ENCODE measurements at regions not wholly inside any gene's neighbourhood (a gene's known extent, or its start where the extent isn't known, plus 50 kb on each side); places are given as distances from the start of the nearest gene placed in this dataset.

DNA sequence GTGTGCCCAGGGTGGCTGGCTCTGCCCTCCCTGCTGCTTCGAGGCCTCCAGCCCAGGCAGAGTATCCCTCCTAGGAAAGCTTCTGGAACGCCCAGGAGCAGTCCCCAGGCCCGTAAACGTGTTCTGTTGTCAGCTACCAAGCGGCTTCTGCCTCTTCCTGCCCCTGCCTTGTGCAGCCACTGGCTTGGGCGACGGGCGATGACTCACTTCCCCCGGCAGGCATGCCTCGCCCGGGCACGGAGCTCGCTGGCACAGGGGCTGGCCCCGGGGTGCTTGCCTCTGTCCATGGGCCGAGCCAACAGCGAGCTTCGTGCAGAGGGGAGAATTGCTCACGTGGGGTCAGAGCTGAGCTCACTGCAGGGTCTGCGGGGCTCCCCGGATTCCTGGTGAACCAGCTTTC, 86.7 kb upstream of the THBS2 start:
- Histone ChIP-seq H3K4me3 (no peak overlapping the region), H3K27ac (no peak overlapping the region), H3K36me3 (no peaks in the 10 kb centered on the region), H3K27me3 (replicated peaks) (no peaks in the 10 kb centered on the region), H3K9me3 (replicated peaks) (no peaks in the 10 kb centered on the region), H3K4me1 (replicated peaks) (0 out of 2 replicates have a peak, but pooled peaks cover 4% of the 10 kb centered on the region)
- DNase-seq (ENCODE audit: low read depth in 1 of 2, low spot score in 2 of 2) = no peak

DNA sequence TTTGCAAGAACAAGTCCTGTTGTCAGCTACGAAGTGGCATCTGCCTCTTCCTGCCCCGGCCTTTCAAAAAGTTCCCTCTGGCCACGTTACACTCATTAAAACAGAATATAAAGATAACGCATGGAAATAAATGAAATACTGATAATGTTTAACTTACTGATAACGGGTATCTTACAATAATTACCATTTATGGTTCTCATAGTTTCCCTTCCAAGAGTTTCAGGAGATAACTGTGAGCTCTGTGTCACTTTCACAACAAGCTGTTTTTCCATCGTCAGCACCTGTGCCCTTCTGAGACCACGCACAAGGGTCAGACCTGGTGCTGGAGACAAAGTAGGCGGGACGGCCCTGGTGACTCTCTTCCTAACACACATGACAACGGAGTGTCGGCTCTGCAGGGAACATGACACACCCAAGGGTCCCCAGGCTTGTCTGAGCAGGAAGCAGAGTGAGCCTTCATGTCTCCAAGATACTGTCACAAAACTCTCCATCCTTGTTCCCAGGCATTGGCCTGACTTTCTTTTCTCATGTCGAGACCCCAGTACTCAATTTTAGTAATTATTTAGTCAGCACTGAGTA, 86.2 kb upstream of the THBS2 start:
- no peaks in the 10 kb centered on the region for H3K27me3 ChIP-seq (replicated peaks)
- H3K4me1 ChIP-seq (replicated peaks) = 0 out of 2 replicates have a peak, but pooled peaks cover 4% of the 10 kb centered on the region
- no peak for DNase-seq (ENCODE audit: low read depth in 1 of 2, low spot score in 2 of 2)
- H3K4me3 ChIP-seq = no peak overlapping the region
- no peaks in the 10 kb centered on the region for H3K36me3 ChIP-seq
- H3K9me3 ChIP-seq (replicated peaks) = no peaks in the 10 kb centered on the region
- H3K27ac ChIP-seq = no peak overlapping the region

DNA sequence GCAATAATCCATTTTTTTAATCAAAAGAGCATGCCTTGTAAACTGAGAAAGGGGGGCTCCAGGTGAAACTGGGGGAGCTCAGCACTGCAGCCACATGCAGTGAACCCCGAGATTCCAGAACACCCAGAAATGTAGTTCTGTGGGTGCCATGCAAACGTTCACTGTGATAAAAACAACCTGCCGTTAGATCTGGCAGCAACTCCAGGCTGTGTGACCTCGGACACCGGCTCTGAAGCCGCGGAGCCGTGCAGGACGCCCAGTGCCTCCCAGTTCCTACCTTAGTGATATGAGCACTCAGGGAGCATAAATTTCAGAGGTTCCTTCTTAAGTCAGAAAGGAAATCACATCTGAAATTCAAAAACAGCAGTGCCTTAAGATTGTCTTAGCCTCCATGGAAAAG, 85.4 kb upstream of the THBS2 start:
- Histone ChIP-seq H3K9me3 (replicated peaks) (no peaks in the 10 kb centered on the region), H3K27me3 (replicated peaks) (no peaks in the 10 kb centered on the region), H3K36me3 (no peaks in the 10 kb centered on the region), H3K4me3 (no peak overlapping the region), H3K27ac (no peak overlapping the region), H3K4me1 (replicated peaks) (0 out of 2 replicates have a peak, but pooled peaks cover 4% of the 10 kb centered on the region)
- DNase-seq (ENCODE audit: low read depth in 1 of 2, low spot score in 2 of 2) = no peak

DNA sequence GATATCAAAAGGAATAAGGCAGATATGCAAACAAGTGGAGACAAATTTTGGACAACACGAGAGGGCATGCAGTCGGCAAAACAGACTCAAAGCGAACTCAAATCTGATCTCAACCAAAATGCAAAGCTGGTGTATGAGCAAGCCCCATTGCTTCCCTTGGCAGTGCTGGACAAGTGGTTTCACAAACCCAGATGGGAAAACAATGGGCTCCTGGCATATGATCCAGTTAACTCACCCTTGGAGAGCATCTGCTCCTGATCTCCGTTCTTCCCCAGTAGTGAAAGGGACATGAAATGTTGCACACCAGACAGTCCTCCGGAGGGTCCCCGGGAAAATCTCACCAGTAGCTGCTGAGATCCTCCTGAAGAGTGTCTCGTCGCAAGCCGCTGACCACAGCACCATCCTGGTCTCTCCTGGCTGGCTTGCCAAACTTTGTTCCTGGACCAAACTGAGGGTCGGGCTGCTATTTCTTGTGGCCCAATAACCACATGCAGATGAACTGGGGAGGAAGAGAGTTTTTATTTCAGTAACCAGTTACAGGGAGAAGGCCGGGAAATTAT, 84.3 kb upstream of the THBS2 start:
- Histone ChIP-seq H3K27ac (no peak overlapping the region), H3K4me3 (no peak overlapping the region), H3K4me1 (replicated peaks) (0 out of 2 replicates have a peak, but pooled peaks cover 4% of the 10 kb centered on the region), H3K36me3 (no peaks in the 10 kb centered on the region), H3K27me3 (replicated peaks) (no peaks in the 10 kb centered on the region), H3K9me3 (replicated peaks) (no peaks in the 10 kb centered on the region)
- no peak for DNase-seq (ENCODE audit: low read depth in 1 of 2, low spot score in 2 of 2)

DNA sequence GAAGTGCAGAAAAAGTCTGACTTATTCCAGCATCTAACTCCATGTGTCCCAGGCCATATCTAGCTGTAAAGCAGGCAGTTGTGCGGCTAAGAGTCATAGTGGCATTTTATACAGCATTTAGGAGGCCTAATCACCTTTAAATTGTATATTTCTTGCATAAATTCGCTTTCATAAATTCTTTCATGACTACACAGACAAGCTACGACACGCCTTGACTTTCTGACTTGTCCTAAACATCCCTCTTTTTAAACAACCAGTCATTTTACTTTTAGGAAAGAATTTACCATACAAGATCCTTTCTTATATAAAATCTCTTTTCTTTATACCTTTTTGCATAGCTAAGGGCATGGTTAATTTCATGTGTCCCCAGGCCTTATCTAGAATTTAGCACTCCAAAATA, 81.7 kb upstream of the THBS2 start:
- Histone ChIP-seq H3K27ac (no peak overlapping the region), H3K27me3 (replicated peaks) (no peaks in the 10 kb centered on the region), H3K4me1 (replicated peaks) (0 out of 2 replicates have a peak, but pooled peaks cover 3% of the 10 kb centered on the region), H3K36me3 (no peaks in the 10 kb centered on the region), H3K4me3 (no peak overlapping the region), H3K9me3 (replicated peaks) (no peaks in the 10 kb centered on the region)
- DNase-seq (ENCODE audit: low read depth in 1 of 2, low spot score in 2 of 2) = no peak

DNA sequence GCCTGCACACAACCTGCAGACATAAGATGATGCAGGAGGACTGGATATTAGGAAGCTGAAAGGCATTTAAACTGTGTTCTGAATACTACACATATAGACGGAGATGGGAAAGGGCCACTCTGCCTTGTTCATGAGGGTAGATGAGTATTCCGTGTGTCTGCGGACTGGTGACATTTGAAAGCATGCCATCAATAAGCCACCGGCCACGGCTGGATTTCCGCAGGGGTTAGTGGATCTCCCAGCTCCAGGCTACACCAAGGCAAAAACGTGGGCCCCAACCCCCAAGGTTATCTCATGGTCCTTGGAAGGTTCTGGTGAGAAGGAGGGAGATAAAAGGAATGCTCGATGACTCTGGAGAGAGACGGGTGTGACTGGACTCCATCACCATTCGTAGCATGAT, 78.6 kb upstream of the THBS2 start:
- no peak overlapping the region for H3K4me3 ChIP-seq
- no peaks in the 10 kb centered on the region for H3K9me3 ChIP-seq (replicated peaks)
- H3K36me3 ChIP-seq = no peaks in the 10 kb centered on the region
- H3K27ac ChIP-seq = no peak overlapping the region
- DNase-seq (ENCODE audit: low read depth in 1 of 2, low spot score in 2 of 2) = no peak
- H3K27me3 ChIP-seq (replicated peaks) = no peaks in the 10 kb centered on the region
- peaks cover 3% of the 10 kb centered on the region; the same call in 1 of the 2 replicates for H3K4me1 ChIP-seq (replicated peaks)

DNA sequence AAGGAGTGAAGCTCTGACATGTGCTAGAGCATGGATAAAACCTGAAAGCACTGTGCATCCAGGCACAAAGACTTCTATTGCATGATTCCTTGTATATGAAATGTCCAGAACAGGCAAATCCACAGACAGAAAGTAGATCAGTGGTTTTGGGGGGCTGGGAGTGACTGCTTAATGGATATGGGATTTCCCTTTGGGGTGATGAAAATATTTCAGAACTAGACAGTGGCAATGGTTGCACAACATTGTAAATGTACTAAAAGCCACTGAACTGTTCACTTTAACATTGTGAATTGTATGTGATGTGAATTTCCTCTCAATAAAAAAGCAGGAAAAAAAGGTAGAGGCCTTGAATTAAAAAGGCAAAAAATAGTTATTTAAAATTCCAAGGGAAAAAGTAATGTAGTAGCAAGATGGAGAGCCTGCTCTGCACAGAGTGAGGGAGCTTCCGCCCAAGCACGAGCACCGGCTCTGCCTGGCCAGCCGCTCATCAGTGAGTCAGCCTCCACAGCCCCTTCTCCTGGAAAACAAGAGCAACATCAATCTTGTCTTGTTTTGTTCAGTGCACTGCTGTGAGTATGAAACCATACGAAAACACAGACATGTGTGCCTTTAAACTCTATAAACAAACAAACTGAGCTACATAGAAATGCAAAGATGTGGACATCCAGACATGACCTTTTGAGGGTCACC, 74.6 kb upstream of the THBS2 start:
- Histone ChIP-seq H3K4me1 (replicated peaks) (peaks cover 8% of the 10 kb centered on the region; the same call in 1 of the 2 replicates), H3K27me3 (replicated peaks) (no peaks in the 10 kb centered on the region), H3K9me3 (replicated peaks) (no peaks in the 10 kb centered on the region), H3K36me3 (no peaks in the 10 kb centered on the region), H3K4me3 (no peak overlapping the region), H3K27ac (no peak overlapping the region)
- DNase-seq (ENCODE audit: low read depth in 1 of 2, low spot score in 2 of 2) = no peak

DNA sequence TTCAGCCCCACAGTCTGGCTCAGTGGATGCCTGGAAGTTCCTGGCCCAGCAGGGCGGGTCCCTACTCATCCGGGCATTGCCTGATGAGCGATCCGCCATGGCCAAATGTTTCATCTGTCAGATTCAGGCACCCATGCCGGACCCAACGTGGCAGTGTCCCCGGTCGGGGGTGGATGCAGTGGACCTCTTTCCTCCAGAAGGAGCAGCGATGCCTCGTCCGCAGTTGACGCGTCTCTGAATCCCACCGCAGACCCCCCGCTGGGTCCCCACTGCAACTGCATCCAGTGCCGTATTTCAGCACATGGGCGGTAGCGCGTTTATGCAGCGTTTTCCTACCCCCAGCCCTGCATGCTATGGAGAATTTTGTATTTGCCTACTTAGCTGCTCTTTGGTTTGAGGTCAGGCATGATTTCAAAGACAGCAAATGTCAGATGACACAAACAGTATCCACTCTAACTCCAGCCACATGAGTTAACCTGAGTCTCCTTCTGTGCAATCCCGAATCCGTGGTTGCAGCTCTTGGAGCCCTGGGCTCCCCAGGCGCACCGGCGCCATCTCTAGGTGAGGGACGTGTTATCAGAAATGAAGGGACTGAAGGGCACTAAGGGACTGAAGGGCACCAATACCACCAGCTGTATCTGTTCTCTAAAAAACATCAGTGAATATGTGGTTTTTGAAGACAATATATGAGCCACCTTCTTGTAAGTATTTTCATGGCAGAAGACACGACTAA, 72.6 kb upstream of the THBS2 start:
- no peak overlapping the region for H3K27ac ChIP-seq
- no peak overlapping the region for H3K4me3 ChIP-seq
- H3K27me3 ChIP-seq (replicated peaks) = no peaks in the 10 kb centered on the region
- H3K4me1 ChIP-seq (replicated peaks) = peaks cover 8% of the 10 kb centered on the region; the same call in 1 of the 2 replicates
- H3K9me3 ChIP-seq (replicated peaks) = no peaks in the 10 kb centered on the region
- no peak for DNase-seq (ENCODE audit: low read depth in 1 of 2, low spot score in 2 of 2)
- no peaks in the 10 kb centered on the region for H3K36me3 ChIP-seq

DNA sequence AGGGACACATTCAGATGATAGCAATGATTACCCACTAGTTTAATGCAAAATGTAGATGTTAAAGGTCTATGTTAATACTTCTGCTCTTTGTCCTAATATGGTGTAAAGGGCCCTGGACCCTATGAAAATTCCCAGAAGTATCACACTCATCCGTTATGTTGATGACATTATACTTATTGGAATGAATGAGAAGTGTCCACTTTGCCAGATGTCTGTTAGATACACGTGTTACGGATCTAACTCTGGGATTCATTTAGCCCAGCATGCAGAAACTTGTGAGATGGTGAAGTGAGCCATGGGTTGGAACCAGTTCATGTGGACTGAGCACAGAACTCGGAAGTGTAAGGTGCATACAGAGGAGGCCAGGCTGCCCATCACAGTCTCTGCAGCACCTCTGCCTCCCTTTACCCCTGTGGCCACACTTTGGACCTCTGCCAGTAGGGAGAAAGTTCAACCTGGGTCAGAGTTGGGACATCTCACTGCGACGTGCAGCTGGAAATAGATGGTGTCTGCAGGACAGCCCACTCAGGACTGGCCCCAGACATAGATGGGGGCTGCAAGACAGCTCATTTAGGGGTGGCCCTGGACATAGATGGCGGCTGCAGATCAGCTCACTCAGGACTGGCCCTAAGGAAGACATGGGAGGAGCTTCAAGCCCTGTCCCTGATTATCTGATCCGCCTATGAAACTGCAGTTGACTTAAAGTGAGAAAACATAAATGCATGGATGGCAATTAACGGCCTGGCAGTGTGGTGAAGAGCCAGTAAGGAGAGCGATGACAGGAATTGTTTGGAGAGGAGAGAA, 71.2 kb upstream of the THBS2 start:
- Histone ChIP-seq H3K27ac (no peak overlapping the region), H3K9me3 (replicated peaks) (no peaks in the 10 kb centered on the region), H3K4me1 (replicated peaks) (peaks cover 8% of the 10 kb centered on the region; the same call in 1 of the 2 replicates), H3K27me3 (replicated peaks) (no peaks in the 10 kb centered on the region), H3K4me3 (no peak overlapping the region), H3K36me3 (no peaks in the 10 kb centered on the region)
- no peak for DNase-seq (ENCODE audit: low read depth in 1 of 2, low spot score in 2 of 2)

DNA sequence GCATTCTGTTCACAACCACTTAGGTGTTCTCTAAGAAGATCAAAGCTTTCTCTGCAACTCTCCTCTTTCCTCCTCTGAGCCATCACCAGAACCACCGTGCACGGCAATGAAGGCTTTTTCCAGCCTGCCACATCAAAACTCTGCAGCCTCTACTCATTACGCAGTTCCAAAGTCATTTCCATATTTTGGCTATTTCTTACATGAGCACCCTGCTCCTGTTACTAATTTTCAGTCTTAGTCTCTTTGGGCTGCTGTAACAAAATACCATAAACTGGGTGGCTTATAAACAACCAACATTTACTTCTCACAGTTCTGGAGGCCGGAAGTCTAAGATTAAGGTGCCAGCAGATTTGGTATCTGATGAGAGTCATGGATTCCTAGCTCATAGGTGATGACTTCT, 70.4 kb upstream of the THBS2 start:
- no peaks in the 10 kb centered on the region for H3K27me3 ChIP-seq (replicated peaks)
- H3K9me3 ChIP-seq (replicated peaks) = no peaks in the 10 kb centered on the region
- H3K4me1 ChIP-seq (replicated peaks) = peaks cover 8% of the 10 kb centered on the region; the same call in 1 of the 2 replicates

DNA sequence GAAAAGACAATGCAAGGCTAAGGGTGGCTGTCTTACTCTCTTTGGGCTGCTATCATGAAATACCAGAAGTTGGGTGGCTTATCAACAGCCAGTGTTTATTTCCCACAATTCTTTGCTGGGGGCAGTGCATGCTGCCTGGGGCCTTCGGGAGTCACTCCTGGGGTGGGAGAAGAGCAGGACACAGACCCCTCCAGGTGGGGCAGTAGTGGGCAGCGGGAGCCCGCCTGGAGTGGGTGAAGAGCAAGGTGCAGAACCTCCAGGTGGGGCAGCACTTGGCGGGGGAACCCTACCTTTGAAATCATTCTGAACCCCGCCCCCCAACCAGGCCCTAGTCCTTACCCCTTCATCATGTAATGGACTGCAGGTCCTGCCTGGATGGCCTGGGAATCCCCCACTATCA, 69.6 kb upstream of the THBS2 start:
- H3K27ac ChIP-seq = no peak overlapping the region
- H3K36me3 ChIP-seq = no peaks in the 10 kb centered on the region
- H3K4me3 ChIP-seq = no peak overlapping the region
- DNase-seq (ENCODE audit: low read depth in 1 of 2, low spot score in 2 of 2) = no peak
- peaks cover 8% of the 10 kb centered on the region; the same call in 1 of the 2 replicates for H3K4me1 ChIP-seq (replicated peaks)
- H3K27me3 ChIP-seq (replicated peaks) = no peaks in the 10 kb centered on the region
- no peaks in the 10 kb centered on the region for H3K9me3 ChIP-seq (replicated peaks)

More for the DNA sequence above, 70.4 kb upstream of the THBS2 start:
- Histone ChIP-seq H3K27ac (no peak overlapping the region), H3K4me3 (no peak overlapping the region), H3K36me3 (no peaks in the 10 kb centered on the region)
- DNase-seq (ENCODE audit: low read depth in 1 of 2, low spot score in 2 of 2) = no peak

DNA sequence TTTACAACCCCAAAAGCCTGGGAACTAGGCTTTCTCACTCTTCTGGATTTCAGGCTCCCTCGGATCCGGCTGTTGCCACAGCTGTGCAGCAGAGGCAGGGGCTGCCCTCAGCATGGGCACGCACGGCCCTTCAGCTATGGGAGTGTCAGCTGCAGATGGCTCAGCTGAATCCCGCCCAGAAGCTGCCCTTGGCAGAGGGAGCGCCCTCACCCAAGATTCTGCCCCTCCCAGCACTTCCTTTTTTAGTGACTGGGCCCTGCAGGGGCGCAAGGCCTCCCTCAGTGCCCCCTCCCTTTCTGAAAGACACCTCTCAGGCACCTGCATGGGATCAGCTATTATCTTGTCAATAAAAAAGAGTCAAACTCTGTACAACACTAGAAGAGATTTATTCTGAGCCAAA, 67.9 kb upstream of the THBS2 start:
- no peak overlapping the region for H3K27ac ChIP-seq
- DNase-seq (ENCODE audit: low read depth in 1 of 2, low spot score in 2 of 2) = no peak
- H3K27me3 ChIP-seq (replicated peaks) = no peaks in the 10 kb centered on the region
- H3K4me1 ChIP-seq (replicated peaks) = peaks cover 1% of the 10 kb centered on the region; the same call in 1 of the 2 replicates
- H3K36me3 ChIP-seq = no peaks in the 10 kb centered on the region
- H3K9me3 ChIP-seq (replicated peaks) = no peaks in the 10 kb centered on the region
- H3K4me3 ChIP-seq = no peak overlapping the region

DNA sequence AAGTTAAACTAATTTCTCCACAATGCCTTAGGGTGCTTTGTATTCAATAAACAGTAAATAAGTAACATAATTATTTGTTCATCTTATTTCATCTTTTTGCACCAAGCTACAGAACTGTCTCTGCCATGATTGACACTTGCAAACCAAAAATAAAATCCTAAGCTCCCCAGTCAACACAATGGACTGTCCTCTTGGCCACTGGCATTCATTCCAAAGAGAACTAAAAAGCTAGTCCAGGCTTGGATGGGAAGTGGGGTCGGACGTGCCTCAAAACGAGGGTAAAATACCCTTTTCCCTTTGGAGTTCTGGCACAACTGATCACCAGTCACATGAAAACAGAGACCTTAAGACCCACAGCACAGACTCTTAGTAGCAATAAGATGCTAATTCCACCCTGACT, 66.4 kb upstream of the THBS2 start:
- no peak for DNase-seq (ENCODE audit: low read depth in 1 of 2, low spot score in 2 of 2)
- Histone ChIP-seq H3K36me3 (no peaks in the 10 kb centered on the region), H3K9me3 (replicated peaks) (no peaks in the 10 kb centered on the region), H3K27me3 (replicated peaks) (no peaks in the 10 kb centered on the region), H3K4me1 (replicated peaks) (no peaks in the 10 kb centered on the region), H3K4me3 (no peak overlapping the region), H3K27ac (no peak overlapping the region)

Measured in SJSA1 (cell line).